ENCODE measurements at regions not wholly inside any gene's neighbourhood (a gene's known extent, or its start where the extent isn't known, plus 50 kb on each side); places are given as distances from the start of the nearest gene placed in this dataset.

DNA sequence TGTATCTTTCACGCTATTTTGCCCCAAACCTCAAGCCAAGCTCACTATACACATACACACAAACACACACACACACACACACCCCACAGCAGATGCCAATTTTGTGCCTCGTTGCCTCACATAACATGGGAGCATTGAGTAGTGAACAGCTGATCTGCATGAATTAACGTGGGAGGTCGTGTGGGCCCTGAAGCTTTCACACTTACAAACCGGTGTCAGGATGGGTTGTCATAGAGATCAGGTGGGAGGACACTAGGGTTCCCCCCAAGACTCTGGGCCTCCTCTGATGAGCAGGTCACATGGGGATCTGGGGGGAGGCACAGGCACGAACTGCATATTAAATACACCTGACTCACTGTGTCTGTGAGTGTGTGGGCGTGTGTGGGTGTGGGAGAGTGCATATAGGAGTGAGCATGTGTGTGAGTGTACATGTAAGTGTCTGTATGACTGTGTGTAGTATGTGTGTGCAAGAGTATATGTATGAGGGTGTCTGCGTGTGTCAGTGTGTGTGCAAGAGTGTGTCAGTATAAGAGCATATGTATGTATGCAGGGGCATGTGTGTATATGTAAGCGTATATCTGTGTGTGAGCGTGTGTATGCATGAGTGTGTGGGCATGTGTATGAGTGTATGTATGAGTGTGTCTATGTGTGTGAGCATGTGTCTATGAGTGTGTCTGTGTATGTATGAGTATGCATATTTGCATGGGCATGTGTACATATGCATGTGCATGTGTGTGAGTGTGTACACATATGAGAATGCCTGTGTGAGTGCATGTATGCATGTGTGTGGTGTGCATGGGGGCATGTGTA is 370.4 kb downstream of the PREX1 start:
- BruUV-seq (replicated peaks) = no TSS peak
- Histone ChIP-seq H3K9ac (ENCODE audit: control insufficient read depth, insufficient read depth, low read length) (no peak overlapping the region), H2AFZ (ENCODE audit: control insufficient read depth, low read depth, low read length) (no peak overlapping the region), H4K20me1 (ENCODE audit: control insufficient read depth, insufficient read depth) (no peaks in the 10 kb centered on the region), H3K4me3 (no peak overlapping the region), H3K27me3 (replicated peaks in 1 of 2; ENCODE audit: control insufficient read depth in 2 of 2, insufficient read depth in 2 of 2, low read length in 1 of 2) (peaks cover 0 to 7% of the 10 kb centered on the region in 2 experiments; a peak in 1 of 4 replicates), H3K9me3 (replicated peaks; ENCODE audit: control insufficient read depth, insufficient read depth, low read length) (no peaks in the 10 kb centered on the region), H3K36me3 (ENCODE audit: control insufficient read depth in 2 of 2, insufficient read depth in 2 of 2, low read length in 1 of 2) (no peaks in the 10 kb centered on the region), H3K4me1 (ENCODE audit: control insufficient read depth, insufficient read depth, low read length) (peaks cover 31% of the 10 kb centered on the region), H3K4me2 (ENCODE audit: control insufficient read depth, insufficient read depth) (no peak overlapping the region), H3K79me2 (ENCODE audit: control insufficient read depth, insufficient read depth, low read length) (no peaks in the 10 kb centered on the region), H3K27ac (ENCODE audit: control insufficient read depth, insufficient read depth) (no peak overlapping the region)
- no peak for DNase-seq (ENCODE audit: low read depth, low spot score)
- ChIA-PET CTCF (no interaction called here), RAD21 (ENCODE audit: unreplicated experiment) (interaction anchor here (1.5 kb wide), 1 partner anchor 16 kb away, joined by 3 read pairs; no protein-coding TSS in a partner anchor), POLR2A (no interaction called here), SMC1A (ENCODE audit: uncharacterized antibody, unreplicated experiment) (no interaction called here)
- FAIRE-seq = no peak
- peak; percentile 66 for ATAC-seq
- intact Hi-C loops (cut with micrococcal nuclease; ENCODE audit: unreplicated experiment) = no loop called here
- in situ Hi-C loops (cut with MboI) = no loop called here
- WGBS (ENCODE audit: insufficient coverage, insufficient replicate concordance, low lambda C conversion rate, missing lambda C conversion rate) = 24% methylated on average over 10 of the region's 10 CpGs
- TF ChIP-seq ATF7 (IDR thresholded peaks at IDR 0.05; ENCODE audit: low read depth) (peak; percentile 73), IKZF1 (conservative IDR thresholded peaks at IDR 0.05) (0 out of 2 replicates have a peak, but pooled peaks have one; percentile 26), SREBF1 (IDR thresholded peaks at IDR 0.05; ENCODE audit: low read length) (no peak), ZBED1 (IDR thresholded peaks at IDR 0.05; ENCODE audit: borderline replicate concordance) (0 out of 2 replicates have a peak, but pooled peaks have one; percentile 50), BACH1 (IDR thresholded peaks at IDR 0.05; ENCODE audit: borderline replicate concordance) (0 out of 2 replicates have a peak, but pooled peaks have one; percentile 29), IKZF2 (IDR thresholded peaks at IDR 0.05) (0 out of 4 replicates have a peak, but pooled peaks of 1 of the 2 experiments have one; percentile 13), RFX5 (IDR thresholded peaks at IDR 0.05; ENCODE audit: low read depth, low read length) (no peak), ESRRA (IDR thresholded peaks at IDR 0.05; ENCODE audit: low read length) (no peak), FOXM1 (IDR thresholded peaks at IDR 0.05; ENCODE audit: low read depth, low read length) (no peak), BMI1 (IDR thresholded peaks at IDR 0.05; ENCODE audit: borderline replicate concordance) (peak; percentile 58), EZH2 (IDR thresholded peaks at IDR 0.05; ENCODE audit: borderline replicate concordance, control insufficient read depth, low read depth, low read length) (no peak), NBN (IDR thresholded peaks at IDR 0.05) (peak; percentile 45; the same call in 1 of the 2 replicates), WRNIP1 (IDR thresholded peaks at IDR 0.05; ENCODE audit: borderline replicate concordance, low read depth, low read length) (no peak), HDAC2 (IDR thresholded peaks at IDR 0.05) (no peak), PAX8 (IDR thresholded peaks at IDR 0.05) (no peak), CEBPB (IDR thresholded peaks at IDR 0.05; ENCODE audit: borderline replicate concordance in 1 of 2, low read depth in 2 of 2, low read length in 2 of 2) (no peak), MEF2A (IDR thresholded peaks at IDR 0.05; ENCODE audit: insufficient read depth, low read depth, low read length) (no peak), TCF7 (IDR thresholded peaks at IDR 0.05; ENCODE audit: borderline replicate concordance) (no peak), SMARCA5 (IDR thresholded peaks at IDR 0.05) (peak; percentile 10; the same call in 1 of the 2 replicates), YBX1 (IDR thresholded peaks at IDR 0.05) (no peak), TCF3 (IDR thresholded peaks at IDR 0.05; ENCODE audit: borderline replicate concordance, insufficient read depth, low read depth, low read length) (0 out of 2 replicates have a peak, but pooled peaks have one; percentile 12)
- TF ChIP-seq, protein P1, sequence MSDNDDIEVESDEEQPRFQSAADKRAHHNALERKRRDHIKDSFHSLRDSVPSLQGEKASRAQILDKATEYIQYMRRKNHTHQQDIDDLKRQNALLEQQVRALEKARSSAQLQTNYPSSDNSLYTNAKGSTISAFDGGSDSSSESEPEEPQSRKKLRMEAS (IDR thresholded peaks at IDR 0.05; ENCODE audit: low read depth, low read length) = no peak
- TF ChIP-seq, protein P2, sequence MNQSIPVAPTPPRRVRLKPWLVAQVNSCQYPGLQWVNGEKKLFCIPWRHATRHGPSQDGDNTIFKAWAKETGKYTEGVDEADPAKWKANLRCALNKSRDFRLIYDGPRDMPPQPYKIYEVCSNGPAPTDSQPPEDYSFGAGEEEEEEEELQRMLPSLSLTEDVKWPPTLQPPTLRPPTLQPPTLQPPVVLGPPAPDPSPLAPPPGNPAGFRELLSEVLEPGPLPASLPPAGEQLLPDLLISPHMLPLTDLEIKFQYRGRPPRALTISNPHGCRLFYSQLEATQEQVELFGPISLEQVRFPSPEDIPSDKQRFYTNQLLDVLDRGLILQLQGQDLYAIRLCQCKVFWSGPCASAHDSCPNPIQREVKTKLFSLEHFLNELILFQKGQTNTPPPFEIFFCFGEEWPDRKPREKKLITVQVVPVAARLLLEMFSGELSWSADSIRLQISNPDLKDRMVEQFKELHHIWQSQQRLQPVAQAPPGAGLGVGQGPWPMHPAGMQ (IDR thresholded peaks at IDR 0.05; ENCODE audit: borderline replicate concordance) = 0 out of 2 replicates have a peak, but pooled peaks have one; percentile 1
- TF ChIP-seq, protein P3, sequence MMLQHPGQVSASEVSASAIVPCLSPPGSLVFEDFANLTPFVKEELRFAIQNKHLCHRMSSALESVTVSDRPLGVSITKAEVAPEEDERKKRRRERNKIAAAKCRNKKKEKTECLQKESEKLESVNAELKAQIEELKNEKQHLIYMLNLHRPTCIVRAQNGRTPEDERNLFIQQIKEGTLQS (IDR thresholded peaks at IDR 0.05; ENCODE audit: borderline replicate concordance, extremely low read depth, low read depth, low read length) = no peak
